ENCODE measurements at regions not wholly inside any gene's neighbourhood (a gene's known extent, or its start where the extent isn't known, plus 50 kb on each side); places are given as distances from the start of the nearest gene placed in this dataset.

- Histone ChIP-seq H3K36me3 (ENCODE audit: insufficient read depth) (no peaks in the 10 kb centered on the region), H3K27ac (ENCODE audit: low read depth) (no peak overlapping the region), H3K4me3 (ENCODE audit: low read depth, low read length) (no peak overlapping the region), H3K4me1 (ENCODE audit: insufficient read depth) (no peaks in the 10 kb centered on the region)
- WGBS: 33% methylated on average over 2 of the region's 2 CpGs
- DNase-seq (ENCODE audit: extremely low spot score): no peak
Measured at GRCh38 chr5:43947935-43948334, 345.0 kb downstream of the NNT start.

- H3K4me1 ChIP-seq (ENCODE audit: insufficient read depth): no peaks in the 10 kb centered on the region
- 96% methylated on average over 1 of the region's 1 CpG for WGBS
- no peak overlapping the region for H3K4me3 ChIP-seq (ENCODE audit: low read depth, low read length)
- H3K36me3 ChIP-seq (ENCODE audit: insufficient read depth): no peaks in the 10 kb centered on the region
- DNase-seq (ENCODE audit: extremely low spot score): no peak
- no peak overlapping the region for H3K27ac ChIP-seq (ENCODE audit: low read depth)
Measured at GRCh38 chr5:43941806-43942205, 338.8 kb downstream of the NNT start.

GRCh38 chr5:43940562-43940961 is 337.6 kb downstream of the NNT start:
- H3K27ac ChIP-seq (ENCODE audit: low read depth): no peak overlapping the region
- WGBS: 87% methylated on average over 2 of the region's 2 CpGs
- no peaks in the 10 kb centered on the region for H3K4me1 ChIP-seq (ENCODE audit: insufficient read depth)

GRCh38 chr5:43926923-43927322 is 323.9 kb downstream of the NNT start:
- H3K27ac ChIP-seq (ENCODE audit: low read depth): no peak overlapping the region
- H3K36me3 ChIP-seq (ENCODE audit: insufficient read depth): no peaks in the 10 kb centered on the region
- no peak overlapping the region for H3K4me3 ChIP-seq (ENCODE audit: low read depth, low read length)
- 38% methylated on average over 2 of the region's 2 CpGs for WGBS
- H3K4me1 ChIP-seq (ENCODE audit: insufficient read depth): no peaks in the 10 kb centered on the region
- DNase-seq (ENCODE audit: extremely low spot score): no peak

More at GRCh38 chr5:43940562-43940961, 337.6 kb downstream of the NNT start:
- no peaks in the 10 kb centered on the region for H3K36me3 ChIP-seq (ENCODE audit: insufficient read depth)
- H3K4me3 ChIP-seq (ENCODE audit: low read depth, low read length): no peak overlapping the region
- DNase-seq (ENCODE audit: extremely low spot score): no peak

GRCh38 chr5:43920422-43920821 is 317.4 kb downstream of the NNT start:
- no peak for DNase-seq (ENCODE audit: extremely low spot score)
- Histone ChIP-seq H3K4me1 (ENCODE audit: insufficient read depth) (no peaks in the 10 kb centered on the region), H3K27ac (ENCODE audit: low read depth) (no peak overlapping the region), H3K36me3 (ENCODE audit: insufficient read depth) (no peaks in the 10 kb centered on the region), H3K4me3 (ENCODE audit: low read depth, low read length) (no peak overlapping the region)

- Histone ChIP-seq H3K36me3 (ENCODE audit: insufficient read depth) (no peaks in the 10 kb centered on the region), H3K4me3 (ENCODE audit: low read depth, low read length) (no peak overlapping the region), H3K27ac (ENCODE audit: low read depth) (no peak overlapping the region), H3K4me1 (ENCODE audit: insufficient read depth) (no peaks in the 10 kb centered on the region)
- no peak for DNase-seq (ENCODE audit: extremely low spot score)
- 65% methylated on average over 3 of the region's 3 CpGs for WGBS
Measured at GRCh38 chr5:43917925-43918324, 314.9 kb downstream of the NNT start.

- Histone ChIP-seq H3K4me1 (ENCODE audit: insufficient read depth) (no peaks in the 10 kb centered on the region), H3K4me3 (ENCODE audit: low read depth, low read length) (no peak overlapping the region), H3K27ac (ENCODE audit: low read depth) (no peak overlapping the region), H3K36me3 (ENCODE audit: insufficient read depth) (no peaks in the 10 kb centered on the region)
- DNase-seq (ENCODE audit: extremely low spot score): no peak
Measured at GRCh38 chr5:43903129-43903528, 300.1 kb downstream of the NNT start.

GRCh38 chr5:43900974-43901373 is 298.0 kb downstream of the NNT start:
- H3K4me1 ChIP-seq (ENCODE audit: insufficient read depth): no peaks in the 10 kb centered on the region
- no peak overlapping the region for H3K27ac ChIP-seq (ENCODE audit: low read depth)
- 94% methylated on average over 1 of the region's 1 CpG for WGBS
- H3K4me3 ChIP-seq (ENCODE audit: low read depth, low read length): no peak overlapping the region
- no peaks in the 10 kb centered on the region for H3K36me3 ChIP-seq (ENCODE audit: insufficient read depth)
- no peak for DNase-seq (ENCODE audit: extremely low spot score)

- Histone ChIP-seq H3K36me3 (ENCODE audit: insufficient read depth) (no peaks in the 10 kb centered on the region), H3K4me3 (ENCODE audit: low read depth, low read length) (no peak overlapping the region), H3K4me1 (ENCODE audit: insufficient read depth) (no peaks in the 10 kb centered on the region), H3K27ac (ENCODE audit: low read depth) (no peak overlapping the region)
- 93% methylated on average over 1 of the region's 1 CpG for WGBS
- no peak for DNase-seq (ENCODE audit: extremely low spot score)
Measured at GRCh38 chr5:43895876-43896275, 292.9 kb downstream of the NNT start.

- 33% methylated on average over 4 of the region's 4 CpGs for WGBS
Measured at GRCh38 chr5:43893951-43894684, 291.1 kb downstream of the NNT start.

GRCh38 chr5:43891112-43891511 is 288.1 kb downstream of the NNT start:
- Histone ChIP-seq H3K4me1 (ENCODE audit: insufficient read depth) (no peaks in the 10 kb centered on the region), H3K4me3 (ENCODE audit: low read depth, low read length) (no peak overlapping the region), H3K27ac (ENCODE audit: low read depth) (no peak overlapping the region), H3K36me3 (ENCODE audit: insufficient read depth) (no peaks in the 10 kb centered on the region)
- 93% methylated on average over 1 of the region's 1 CpG for WGBS
- no peak for DNase-seq (ENCODE audit: extremely low spot score)

More at GRCh38 chr5:43893951-43894684, 291.1 kb downstream of the NNT start:
- no peak overlapping the region for H3K4me3 ChIP-seq (ENCODE audit: low read depth, low read length)
- no peak overlapping the region for H3K27ac ChIP-seq (ENCODE audit: low read depth)
- no peak for DNase-seq (ENCODE audit: extremely low spot score)
- no peaks in the 10 kb centered on the region for H3K4me1 ChIP-seq (ENCODE audit: insufficient read depth)
- no peaks in the 10 kb centered on the region for H3K36me3 ChIP-seq (ENCODE audit: insufficient read depth)

- Histone ChIP-seq H3K36me3 (ENCODE audit: insufficient read depth) (no peaks in the 10 kb centered on the region), H3K4me1 (ENCODE audit: insufficient read depth) (no peaks in the 10 kb centered on the region), H3K27ac (ENCODE audit: low read depth) (no peak overlapping the region), H3K4me3 (ENCODE audit: low read depth, low read length) (no peak overlapping the region)
- WGBS: 35% methylated on average over 1 of the region's 1 CpG
- peak; percentile 11 for DNase-seq (ENCODE audit: extremely low spot score)
Measured at GRCh38 chr5:43889233-43889632, 286.3 kb downstream of the NNT start.

- Histone ChIP-seq H3K27ac (ENCODE audit: low read depth) (no peak overlapping the region), H3K36me3 (ENCODE audit: insufficient read depth) (no peaks in the 10 kb centered on the region), H3K4me1 (ENCODE audit: insufficient read depth) (no peaks in the 10 kb centered on the region), H3K4me3 (ENCODE audit: low read depth, low read length) (no peak overlapping the region)
- WGBS: 81% methylated on average over 1 of the region's 1 CpG
- no peak for DNase-seq (ENCODE audit: extremely low spot score)
Measured at GRCh38 chr5:43875741-43876140, 272.8 kb downstream of the NNT start.

- H3K4me1 ChIP-seq (ENCODE audit: insufficient read depth): no peaks in the 10 kb centered on the region
- H3K36me3 ChIP-seq (ENCODE audit: insufficient read depth): no peaks in the 10 kb centered on the region
- DNase-seq (ENCODE audit: extremely low spot score): no peak
- no peak overlapping the region for H3K4me3 ChIP-seq (ENCODE audit: low read depth, low read length)
- H3K27ac ChIP-seq (ENCODE audit: low read depth): no peak overlapping the region
- 47% methylated on average over 3 of the region's 3 CpGs for WGBS
Measured at GRCh38 chr5:43874772-43875171, 271.8 kb downstream of the NNT start.

- no peak for DNase-seq (ENCODE audit: extremely low spot score)
- Histone ChIP-seq H3K36me3 (ENCODE audit: insufficient read depth) (no peaks in the 10 kb centered on the region), H3K27ac (ENCODE audit: low read depth) (no peak overlapping the region), H3K4me1 (ENCODE audit: insufficient read depth) (no peaks in the 10 kb centered on the region), H3K4me3 (ENCODE audit: low read depth, low read length) (no peak overlapping the region)
- WGBS: 72% methylated on average over 1 of the region's 1 CpG
Measured at GRCh38 chr5:43873791-43874190, 270.8 kb downstream of the NNT start.

Data from urinary bladder (tissue), 3 donors.